ENCODE measurements at regions not wholly inside any gene's neighbourhood (a gene's known extent, or its start where the extent isn't known, plus 50 kb on each side); places are given as distances from the start of the nearest gene placed in this dataset.

- DNase-seq, result no peak
- no peak for ATAC-seq
- 70 to 77% (median 73%) methylated on average over 2 of the region's 2 CpGs for WGBS, 4 donors
- Histone ChIP-seq H3K9me3 (no peaks in the 10 kb centered on the region), H3K4me1 (no peaks in the 10 kb centered on the region), H3K27me3 (no peaks in the 10 kb centered on the region), H3K36me3 (no peaks in the 10 kb centered on the region), H3K27ac (no peak overlapping the region), H3K4me3 (no peak overlapping the region)
- intact Hi-C loops (cut with DNase I), result no loop called here
- no peak for TF ChIP-seq POLR2A (IDR thresholded peaks at IDR 0.05)
- TF ChIP-seq CTCF (IDR thresholded peaks at IDR 0.05), result no peak
Observed at GRCh38 chr4:115609631-115610030, 496.2 kb upstream of the NDST4 start.

- Histone ChIP-seq H3K27me3 (no peaks in the 10 kb centered on the region), H3K36me3 (no peaks in the 10 kb centered on the region), H3K4me3 (no peak overlapping the region), H3K27ac (no peak overlapping the region), H3K4me1 (no peaks in the 10 kb centered on the region), H3K9me3 (no peaks in the 10 kb centered on the region)
- no peak for TF ChIP-seq CTCF (IDR thresholded peaks at IDR 0.05)
- TF ChIP-seq POLR2A (IDR thresholded peaks at IDR 0.05), result no peak
- ATAC-seq, result no peak
- DNase-seq, result no peak
- intact Hi-C loops (cut with DNase I), result no loop called here
- WGBS, 4 donors, result 73 to 77% (median 76%) methylated on average over 3 of the region's 3 CpGs
Observed at GRCh38 chr4:115607311-115607710, 493.9 kb upstream of the NDST4 start.

GRCh38 chr4:115596265-115597001, 483.0 kb upstream of the NDST4 start:
- 39 to 55% (median 45%) methylated on average over 3 of the region's 3 CpGs for WGBS, 4 donors
- DNase-seq, result no peak
- H3K4me3 ChIP-seq, result no peak overlapping the region
- H3K36me3 ChIP-seq, result no peaks in the 10 kb centered on the region
- H3K27me3 ChIP-seq, result no peaks in the 10 kb centered on the region
- H3K4me1 ChIP-seq, result no peaks in the 10 kb centered on the region
- no peak overlapping the region for H3K27ac ChIP-seq
- intact Hi-C loops (cut with DNase I), result no loop called here
- H3K9me3 ChIP-seq, result peaks cover 0 to 5% (median 0%) of the 10 kb centered on the region in 12 donors
- TF ChIP-seq POLR2A (IDR thresholded peaks at IDR 0.05) (no peak), CTCF (IDR thresholded peaks at IDR 0.05) (no peak)
- ATAC-seq, result no peak

GRCh38 chr4:115580901-115581300, 467.5 kb upstream of the NDST4 start:
- H3K27ac ChIP-seq, result no peak overlapping the region
- no peaks in the 10 kb centered on the region for H3K27me3 ChIP-seq
- DNase-seq (no peak), ATAC-seq (no peak)
- no peak overlapping the region for H3K4me3 ChIP-seq
- H3K36me3 ChIP-seq, result no peaks in the 10 kb centered on the region
- no peak for TF ChIP-seq CTCF (IDR thresholded peaks at IDR 0.05)
- no peak for TF ChIP-seq POLR2A (IDR thresholded peaks at IDR 0.05)
- intact Hi-C loops (cut with DNase I), result no loop called here
- peaks cover 0 to 10% (median 0%) of the 10 kb centered on the region in 12 donors for H3K9me3 ChIP-seq
- H3K4me1 ChIP-seq, result no peaks in the 10 kb centered on the region

Measured in heart left ventricle (tissue), 16 donors.